Hematopoietic multipotent progenitor cell treated with erythropoietin and hydrocortisone succinate and interleukin-3 and kit ligand, for 4 days (in vitro differentiated cells): ENCODE measurements at regions not wholly inside any gene's neighbourhood (a gene's known extent, or its start where the extent isn't known, plus 50 kb on each side); places are given as distances from the start of the nearest gene placed in this dataset.

ENCODE experiments used
- DNase-seq: peaks from one replicate; pipeline ENCODE4 v3.0.0-alpha.2; 2015

- peak; percentile 47 for DNase-seq
These were observed 1782.4 kb upstream of the WWC1 start for GRCh38 chr5:166509085-166509484.

DNA sequence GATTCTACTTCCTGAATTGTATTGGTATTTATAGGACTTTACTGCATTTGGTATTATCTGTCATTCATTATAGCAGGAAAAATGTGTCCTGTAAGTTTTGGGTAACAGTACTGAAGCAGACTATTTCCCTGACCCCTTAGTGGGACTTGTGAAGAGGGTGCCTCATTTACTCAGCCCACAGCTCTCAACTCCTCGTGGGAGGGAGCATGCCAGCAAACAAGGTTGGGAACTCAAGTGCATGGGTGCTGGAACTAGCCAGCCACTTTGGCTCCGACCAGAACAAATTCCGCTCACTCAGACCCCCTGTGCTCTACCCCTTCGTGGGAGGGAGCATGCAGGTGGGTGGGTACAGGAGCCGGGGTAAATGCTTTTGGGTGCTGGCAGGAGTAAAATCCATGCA lies 1773.5 kb upstream of the WWC1 start:
- no peak for DNase-seq

DNA sequence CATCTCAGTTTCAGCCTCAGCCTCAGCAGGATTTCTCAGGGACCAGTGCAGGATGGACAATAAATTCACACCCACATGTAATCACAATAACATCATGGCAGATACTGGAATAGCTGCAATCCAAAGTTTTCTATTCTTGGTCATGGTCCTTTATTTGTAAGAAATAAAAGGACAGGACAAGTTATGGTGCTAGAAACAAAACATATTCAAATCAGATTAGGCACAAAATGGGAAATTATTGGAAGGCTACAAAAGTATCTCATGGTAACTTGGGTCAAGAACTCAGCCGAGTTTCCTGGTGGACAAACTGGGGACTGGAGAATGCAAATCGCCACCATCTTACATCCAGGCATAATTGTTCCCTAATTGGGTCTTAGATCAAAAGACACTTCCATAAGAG lies 1768.2 kb upstream of the WWC1 start:
- DNase-seq: no peak

GRCh38 chr5:166529200-166529599 lies 1762.2 kb upstream of the WWC1 start:
- no peak for DNase-seq

DNA sequence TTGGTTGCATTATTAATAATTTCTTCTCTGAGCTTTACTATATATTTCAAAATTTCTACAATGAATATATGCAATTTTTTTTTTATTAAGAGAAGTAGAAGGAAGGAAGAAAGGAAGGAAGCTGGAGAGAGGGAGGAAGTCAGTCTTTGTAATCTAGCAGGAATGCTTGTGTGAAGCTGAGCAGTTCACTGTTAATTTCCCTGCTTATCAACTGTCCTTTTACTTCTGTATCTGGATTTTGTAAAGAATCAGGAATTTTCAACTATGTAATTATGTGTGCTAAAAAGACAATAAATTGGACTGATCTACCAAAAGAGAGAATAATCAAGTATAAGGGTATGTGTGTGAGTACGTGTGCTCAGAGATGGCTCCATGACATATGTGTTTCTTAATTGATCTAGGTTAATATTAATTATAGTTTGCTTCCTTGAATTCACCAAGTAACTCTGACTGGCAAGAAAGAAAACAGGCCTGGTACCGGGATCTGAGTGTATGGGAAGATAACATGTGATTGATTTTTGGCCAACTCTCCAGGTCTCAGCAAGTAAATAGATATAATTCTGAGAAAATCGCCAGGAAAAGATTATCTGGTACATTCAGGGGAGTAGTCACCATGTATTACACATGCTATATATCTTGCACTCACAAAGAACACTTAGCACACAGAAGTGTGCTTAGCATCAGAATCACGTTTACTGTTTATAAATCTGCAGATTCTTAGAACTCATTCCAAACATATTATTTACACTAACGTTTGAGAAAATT lies 1758.8 kb upstream of the WWC1 start:
- no peak for DNase-seq

GRCh38 chr5:166535641-166536040 lies 1755.8 kb upstream of the WWC1 start:
- no peak for DNase-seq

DNA sequence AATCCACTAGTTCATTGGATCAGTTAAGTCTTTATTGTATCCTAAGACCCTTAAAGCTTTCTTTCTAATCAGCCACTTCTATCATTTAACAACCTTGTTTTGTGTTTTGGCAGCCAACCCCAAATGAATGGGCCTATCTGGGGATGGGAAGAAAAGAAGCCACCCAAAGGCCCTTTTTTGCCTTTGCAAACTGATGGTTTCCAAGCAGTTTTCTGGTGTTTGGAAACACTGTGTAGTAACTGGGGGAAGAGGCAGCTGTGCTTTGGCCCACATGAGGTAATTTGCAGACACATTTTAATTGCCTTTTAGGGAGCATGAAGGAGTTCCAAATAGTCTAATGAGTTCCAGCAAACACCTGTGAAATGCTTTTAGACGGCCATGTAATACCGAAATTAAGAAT lies 1751.3 kb upstream of the WWC1 start:
- DNase-seq: no peak

- no peak for DNase-seq
These were observed 1740.1 kb upstream of the WWC1 start for GRCh38 chr5:166551384-166551783.

GRCh38 chr5:166553778-166554177 lies 1737.7 kb upstream of the WWC1 start:
- DNase-seq: no peak

DNA sequence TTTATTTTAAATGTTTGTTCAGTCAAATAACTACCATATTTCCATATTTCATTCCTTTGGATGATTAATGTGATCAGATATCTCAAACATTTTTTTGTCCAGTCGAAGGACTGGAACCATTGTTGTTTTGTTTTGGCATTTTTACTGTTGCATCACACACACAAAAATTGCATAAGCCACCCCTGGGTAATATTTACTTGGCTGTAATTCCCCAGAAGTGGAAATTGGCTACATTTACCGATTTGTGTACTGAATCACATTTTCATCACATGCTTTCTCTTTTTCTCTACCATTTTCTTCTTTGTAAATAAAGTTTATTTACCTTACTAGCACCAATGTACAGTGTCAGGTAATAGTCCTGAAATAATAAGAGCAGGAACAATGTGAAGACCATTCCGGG lies 1729.7 kb upstream of the WWC1 start:
- DNase-seq: no peak

DNA sequence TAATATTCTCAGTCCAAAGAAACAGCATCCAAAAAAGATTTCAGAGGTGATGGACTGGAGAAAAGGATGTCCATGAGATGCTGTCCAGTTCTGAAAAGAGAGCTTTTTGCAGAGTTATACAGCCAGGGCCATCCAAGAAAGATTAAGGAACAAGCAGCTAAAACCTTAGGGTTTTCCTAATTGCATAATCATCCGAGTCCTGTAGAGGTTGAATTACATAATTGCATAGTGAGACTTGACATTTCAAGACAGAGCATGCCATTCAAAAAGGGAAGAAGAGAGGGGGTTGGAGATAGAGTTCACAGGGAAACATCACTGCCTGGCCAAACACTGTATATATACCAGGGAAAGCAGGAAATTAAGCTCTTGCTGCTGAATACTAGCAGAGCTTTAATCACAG lies 1729.2 kb upstream of the WWC1 start:
- peak; percentile 20 for DNase-seq

DNA sequence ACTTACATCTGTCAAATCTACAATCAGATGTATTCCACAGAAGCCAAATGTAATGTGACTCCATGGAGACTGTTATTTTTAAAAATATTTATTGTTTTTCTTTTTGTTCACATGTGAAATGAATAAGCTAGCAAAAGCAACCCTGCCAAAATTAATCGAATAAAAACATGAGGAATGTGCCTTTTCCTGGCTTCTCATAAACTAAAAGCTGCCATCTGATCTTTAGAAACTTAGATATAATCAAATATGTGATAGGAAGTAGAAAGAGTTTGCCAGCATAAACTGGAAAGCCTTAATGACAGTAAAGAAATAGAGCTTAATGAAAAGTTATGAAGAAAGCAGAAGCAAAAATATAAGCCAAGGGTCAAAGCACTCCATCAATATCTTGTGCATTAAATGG lies 1724.7 kb upstream of the WWC1 start:
- DNase-seq: no peak

DNA sequence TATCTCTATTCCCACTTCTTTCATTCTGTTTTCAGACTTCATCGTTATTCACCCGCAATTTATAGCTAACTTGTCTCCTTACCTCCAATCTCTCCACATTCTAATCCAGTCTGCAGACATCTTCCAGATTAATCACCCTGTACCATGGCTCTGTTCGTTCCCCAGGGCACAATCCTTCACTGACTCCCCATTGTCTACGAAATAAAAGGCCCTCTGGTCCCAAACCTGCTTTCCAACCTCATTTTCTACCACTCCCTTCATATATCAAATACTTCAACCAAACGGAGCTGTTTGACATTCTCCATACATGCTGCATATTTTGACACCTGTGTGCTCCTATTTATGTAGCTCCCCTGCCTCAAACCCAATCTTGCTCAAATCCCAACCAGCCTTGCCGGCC lies 1720.6 kb upstream of the WWC1 start:
- no peak for DNase-seq

DNA sequence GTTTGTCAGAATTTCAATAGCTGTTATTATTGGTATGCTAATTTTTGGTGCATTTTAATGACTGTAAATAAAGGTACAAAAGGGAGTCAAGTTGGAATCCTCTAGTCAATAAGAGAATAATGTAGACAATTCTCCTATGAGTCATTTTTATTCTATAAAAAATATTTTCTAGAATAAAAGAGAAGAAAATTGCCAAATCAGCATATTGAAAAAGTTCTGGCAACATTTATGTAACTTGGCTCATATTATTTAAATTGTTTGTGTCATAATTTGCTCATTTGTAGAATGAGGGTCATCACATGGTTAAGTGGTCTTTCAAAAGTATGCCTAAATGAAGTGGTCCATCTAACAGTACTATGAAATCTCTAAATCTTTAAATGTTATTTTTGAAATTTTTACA lies 1719.8 kb upstream of the WWC1 start:
- no peak for DNase-seq

DNA sequence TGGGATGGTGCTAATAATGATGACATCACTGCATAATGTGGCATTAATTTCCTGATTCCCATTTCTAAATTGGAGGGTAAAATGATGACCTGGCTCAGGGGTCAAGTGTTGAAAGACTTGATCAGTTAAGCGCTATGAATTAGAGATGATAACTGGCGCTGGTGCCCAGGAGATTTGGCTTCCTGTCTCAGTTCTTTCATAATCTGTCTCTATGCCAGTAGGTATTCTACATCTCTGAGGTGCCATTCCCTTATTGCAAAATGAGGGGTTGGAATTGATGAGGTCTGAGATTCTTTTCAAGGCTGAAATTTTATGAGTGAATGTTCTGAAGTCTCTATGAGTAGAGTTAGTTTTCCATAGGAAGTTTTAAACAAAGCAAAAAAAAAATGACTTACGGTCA lies 1715.1 kb upstream of the WWC1 start:
- no peak for DNase-seq

DNA sequence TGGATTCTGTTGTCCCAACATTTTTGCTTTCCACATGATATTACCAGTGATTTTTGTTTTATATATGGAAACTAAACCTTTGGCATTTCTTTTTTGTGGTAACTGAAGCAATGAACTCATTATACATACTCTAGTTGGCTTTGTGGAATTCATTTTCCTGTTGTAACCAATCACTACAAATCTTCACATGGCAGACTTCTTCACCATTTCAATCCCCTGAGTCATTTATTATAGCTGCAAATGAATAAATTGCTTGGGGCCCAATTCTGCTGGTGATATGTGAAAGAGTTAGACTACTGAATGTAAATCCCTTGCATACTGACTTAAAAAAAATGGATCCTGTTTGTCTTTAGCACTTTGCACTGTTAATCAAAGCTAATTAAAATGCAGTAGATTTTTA lies 1709.6 kb upstream of the WWC1 start:
- no peak for DNase-seq

- no peak for DNase-seq
These were observed 1709.0 kb upstream of the WWC1 start for GRCh38 chr5:166582416-166582815.

DNA sequence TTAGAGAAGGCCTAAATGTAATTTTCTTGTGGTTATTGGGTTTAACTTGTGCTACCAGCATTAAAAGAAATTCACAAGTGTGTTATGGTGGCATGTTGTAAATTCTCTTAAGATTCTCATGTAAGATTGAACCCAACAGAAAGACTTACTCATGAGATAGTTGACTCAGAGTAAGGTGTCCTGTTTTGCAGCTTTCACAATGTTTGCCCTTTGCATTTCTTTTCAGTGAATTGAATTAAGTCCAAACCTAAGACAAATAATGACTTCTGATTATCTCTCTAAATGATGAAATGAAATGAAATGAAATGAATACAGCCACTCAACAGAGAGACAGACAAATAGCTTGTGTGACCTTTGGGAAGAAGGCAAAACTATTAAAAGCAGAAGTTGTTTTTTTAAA lies 1696.9 kb upstream of the WWC1 start:
- no peak for DNase-seq

DNA sequence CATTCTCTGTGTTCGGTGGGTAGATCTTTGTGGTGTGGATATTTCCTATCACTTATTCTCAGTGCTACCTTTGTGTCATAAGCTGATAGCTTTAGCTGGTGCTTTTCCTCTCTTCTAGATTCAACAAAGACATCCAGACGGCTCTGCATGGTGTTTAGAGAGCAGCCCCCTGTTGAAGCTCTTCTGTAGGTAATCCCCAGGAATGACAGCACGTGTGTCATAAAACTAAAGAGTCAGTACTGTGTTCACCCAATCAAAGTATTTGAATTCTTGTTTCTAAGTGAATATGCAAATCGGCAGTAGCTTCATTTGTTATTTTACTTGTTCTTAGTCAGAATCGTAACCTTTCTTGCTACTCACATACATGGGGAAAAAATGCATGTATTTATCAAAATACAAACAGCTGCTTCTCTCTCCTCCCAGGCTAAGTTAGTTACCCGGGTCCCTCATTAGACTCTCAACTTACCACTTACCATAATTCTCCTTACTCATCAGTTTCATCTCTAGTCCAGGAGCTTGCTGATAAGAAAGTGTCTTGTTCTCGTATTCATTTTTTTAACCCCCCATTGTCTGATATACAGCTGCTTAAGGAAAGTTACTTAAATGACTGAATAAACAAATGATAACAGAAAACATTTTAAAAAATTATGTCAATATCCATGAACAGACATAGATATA lies 1696.0 kb upstream of the WWC1 start:
- no peak for DNase-seq

DNA sequence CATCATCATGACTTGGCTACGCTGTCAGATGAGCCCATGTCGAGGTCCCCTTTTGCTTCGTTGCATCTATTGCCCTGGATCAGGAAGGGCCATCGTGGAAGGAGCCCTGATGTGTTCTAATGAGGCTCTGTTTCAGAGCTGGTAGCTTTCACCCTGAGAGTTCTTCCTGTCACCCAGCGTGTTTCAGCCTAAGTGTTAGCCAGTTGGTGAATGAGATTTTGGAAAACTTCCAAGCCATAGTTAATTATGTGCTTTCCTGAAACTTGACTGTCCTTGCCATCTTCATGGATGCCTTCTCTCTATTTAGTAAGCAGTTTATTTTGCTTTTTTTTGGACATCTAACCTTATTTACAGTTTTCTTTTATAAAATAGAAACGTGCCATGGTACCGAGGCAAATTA lies 1695.4 kb upstream of the WWC1 start:
- DNase-seq: no peak

GRCh38 chr5:166602271-166602670 lies 1689.2 kb upstream of the WWC1 start:
- no peak for DNase-seq

GRCh38 chr5:166617507-166617906 lies 1673.9 kb upstream of the WWC1 start:
- DNase-seq: no peak

- DNase-seq: no peak
These were observed 1672.9 kb upstream of the WWC1 start for GRCh38 chr5:166618526-166618925.

DNA sequence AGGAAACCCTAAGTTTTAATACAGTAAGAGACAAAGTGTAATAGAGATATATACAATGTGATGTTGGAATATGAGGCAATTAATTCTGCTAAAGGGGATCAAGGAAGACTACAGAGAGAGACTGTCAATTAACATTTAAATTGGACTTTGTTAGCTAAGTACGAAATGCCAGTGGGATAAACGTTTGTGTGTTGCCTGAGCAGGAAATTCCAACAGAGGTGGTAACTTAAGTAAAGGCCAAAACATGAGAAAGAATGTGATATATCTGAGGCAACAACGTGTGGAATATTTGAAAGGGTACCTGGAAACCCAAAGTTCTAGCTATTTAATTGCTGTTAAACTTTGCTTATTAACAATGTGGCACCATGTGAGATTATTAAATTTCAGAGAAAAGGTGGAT lies 1666.9 kb upstream of the WWC1 start:
- DNase-seq: no peak
